Suppressor macrophage treated with lipopolysaccharide for 4 hours (primary cell): ENCODE measurements at regions not wholly inside any gene's neighbourhood (a gene's known extent, or its start where the extent isn't known, plus 50 kb on each side); places are given as distances from the start of the nearest gene placed in this dataset.
"Not testable (repeated sequence)": the region's sequence is repeated elsewhere in the genome, so short reads cannot be mapped to it uniquely, and the experiment has no call there.

ENCODE experiments used
- DNase-seq: peaks from one replicate; pipeline ENCODE4 v3.0.0-alpha.2; 2020

- no peak for DNase-seq
Measured at GRCh38 chr2:36035137-36035536, 320.4 kb upstream of the CRIM1 start.

DNA sequence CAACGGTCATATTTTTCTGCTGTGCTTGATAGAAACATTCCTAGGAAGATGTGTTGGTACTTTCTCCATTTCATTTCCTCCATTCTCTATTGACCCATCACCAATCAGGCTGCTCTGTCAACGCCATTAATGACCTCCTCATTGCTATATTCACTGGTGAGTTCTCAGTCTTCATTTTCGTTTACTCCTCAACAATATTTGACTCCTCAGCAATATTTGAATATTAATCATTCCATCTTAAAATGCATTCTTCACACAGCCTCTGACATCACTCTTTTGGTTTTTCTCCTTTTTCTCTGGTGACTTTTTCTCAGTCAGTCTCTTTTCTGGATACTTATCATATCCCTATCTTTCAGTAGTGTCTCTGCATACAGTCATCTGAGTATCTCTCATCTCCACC is 323.5 kb upstream of the CRIM1 start:
- DNase-seq: no peak

DNA sequence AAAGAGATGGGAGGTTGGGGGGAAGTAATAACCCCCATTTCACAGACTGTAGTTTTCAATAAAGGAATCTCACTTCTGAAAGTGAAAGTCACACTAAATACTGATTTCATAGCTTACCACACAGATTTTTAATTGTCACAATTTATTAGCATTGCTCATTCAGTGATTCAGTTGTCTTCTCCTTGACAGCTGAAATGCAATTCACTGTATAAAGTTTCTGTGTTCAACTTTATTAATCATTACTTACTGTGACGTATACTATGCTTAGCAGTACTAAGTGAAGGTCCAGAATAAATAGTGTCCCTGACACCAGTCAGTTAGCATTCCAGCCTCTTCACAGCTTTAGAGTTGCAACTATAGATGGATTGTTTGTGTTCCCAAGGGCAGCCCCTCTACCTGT is 324.1 kb upstream of the CRIM1 start:
- DNase-seq: no peak

DNA sequence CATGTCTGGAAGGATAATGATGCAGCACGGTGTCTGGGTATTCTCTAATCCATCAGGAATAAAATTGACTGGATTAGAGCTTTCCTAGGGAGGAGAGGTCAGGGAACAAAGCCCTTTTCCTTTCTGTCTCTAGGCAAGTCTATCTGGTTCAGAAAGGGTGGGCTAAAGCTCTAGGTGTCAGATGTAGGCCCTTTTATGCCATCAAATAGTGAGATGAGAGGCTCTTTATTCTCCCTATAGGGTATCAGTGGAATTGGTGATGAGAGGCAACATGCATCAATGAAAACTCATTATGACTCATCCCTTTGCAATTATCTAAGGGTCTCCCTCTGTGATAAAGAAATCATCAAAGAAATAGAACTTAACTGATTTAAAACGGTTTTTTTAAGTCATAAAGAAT is 328.0 kb upstream of the CRIM1 start:
- no peak for DNase-seq

DNA sequence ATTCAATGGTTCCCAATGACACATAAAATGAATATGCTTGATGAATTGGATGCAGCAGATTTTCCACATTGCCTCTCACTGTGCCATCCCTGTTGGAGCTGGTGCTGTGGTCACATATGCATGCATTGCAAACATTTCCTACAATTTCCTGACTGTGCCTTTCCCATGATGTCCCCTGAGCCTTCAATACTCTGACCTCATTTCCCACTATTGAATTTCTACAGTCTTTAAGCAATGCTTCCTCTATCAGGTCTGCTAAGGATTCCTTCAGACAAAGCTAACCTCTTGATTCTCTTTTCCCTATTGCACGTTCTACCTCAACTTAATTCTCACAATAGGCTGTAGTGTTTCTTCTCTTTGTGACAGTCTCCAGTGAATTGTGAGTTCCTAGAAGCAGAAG is 342.5 kb upstream of the CRIM1 start:
- DNase-seq: no peak

DNA sequence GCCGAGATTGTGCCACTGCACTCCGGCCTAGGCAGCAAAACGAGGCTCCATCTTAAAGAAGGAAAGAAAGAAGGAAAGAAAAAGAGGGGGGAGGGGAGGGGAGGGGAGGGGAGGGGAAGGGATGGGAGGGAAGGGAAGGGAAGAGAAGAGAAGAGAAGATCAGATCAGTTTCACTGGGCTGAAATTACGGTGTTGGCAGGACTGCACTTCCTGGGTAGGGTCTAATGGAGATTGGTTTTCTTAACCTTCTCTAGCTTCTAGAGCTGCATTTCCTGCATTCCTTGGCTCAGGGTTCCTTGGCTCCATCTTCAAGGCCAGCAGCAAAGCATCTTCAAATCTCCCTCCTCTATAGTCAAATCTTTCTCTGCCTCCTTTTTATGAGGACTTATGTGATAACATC is 349.1 kb upstream of the CRIM1 start:
- no peak for DNase-seq

GRCh38 chr2:36002941-36003340 is 352.6 kb upstream of the CRIM1 start:
- no peak for DNase-seq

GRCh38 chr2:35997488-35997887 is 358.1 kb upstream of the CRIM1 start:
- no peak for DNase-seq

- no peak for DNase-seq
Measured at GRCh38 chr2:35989503-35989902, 366.1 kb upstream of the CRIM1 start.

DNA sequence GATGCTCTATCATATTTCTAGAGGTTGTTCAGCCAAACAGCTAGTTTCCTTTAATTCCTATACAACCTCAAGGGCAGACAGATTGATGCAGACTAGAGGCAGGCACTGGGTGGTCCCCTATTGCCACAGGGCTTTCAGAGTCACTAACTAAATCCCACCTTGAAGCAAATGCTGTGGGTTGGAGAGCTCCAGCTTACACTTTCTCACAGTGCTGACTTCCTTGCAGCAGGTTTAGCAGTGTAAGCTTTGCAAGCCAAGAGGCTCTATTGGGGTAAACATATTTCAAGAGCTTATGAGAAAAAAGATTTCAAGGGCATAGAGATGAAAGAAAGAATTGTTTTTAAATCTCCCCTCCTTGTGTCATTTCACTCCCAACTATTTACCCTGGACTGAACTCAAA is 366.5 kb upstream of the CRIM1 start:
- DNase-seq: no peak

GRCh38 chr2:35986871-35987270 is 368.7 kb upstream of the CRIM1 start:
- no peak for DNase-seq

DNA sequence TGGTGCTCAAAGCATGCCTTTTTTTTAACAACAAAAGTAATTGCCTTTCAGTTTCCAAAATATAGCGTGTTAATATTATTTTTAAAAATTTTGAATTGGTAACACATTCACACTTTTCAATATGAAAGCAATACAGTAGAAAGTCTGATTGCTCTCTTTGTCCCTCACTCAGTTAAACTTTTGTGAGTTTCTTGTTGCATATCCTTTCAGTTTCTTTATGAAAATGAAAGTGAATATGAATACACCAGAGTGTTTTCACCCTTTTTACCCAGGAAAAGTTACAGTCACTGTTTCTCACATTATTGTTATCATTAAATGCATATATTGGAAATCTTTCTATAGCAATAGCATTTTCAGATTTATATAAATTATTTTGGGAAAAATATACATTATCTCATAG is 377.4 kb upstream of the CRIM1 start:
- DNase-seq: peak; percentile 10

- DNase-seq: no peak
Measured at GRCh38 chr2:35976611-35977010, 379.0 kb upstream of the CRIM1 start.

GRCh38 chr2:35973737-35974132 is 381.8 kb upstream of the CRIM1 start:
- DNase-seq: no peak

DNA sequence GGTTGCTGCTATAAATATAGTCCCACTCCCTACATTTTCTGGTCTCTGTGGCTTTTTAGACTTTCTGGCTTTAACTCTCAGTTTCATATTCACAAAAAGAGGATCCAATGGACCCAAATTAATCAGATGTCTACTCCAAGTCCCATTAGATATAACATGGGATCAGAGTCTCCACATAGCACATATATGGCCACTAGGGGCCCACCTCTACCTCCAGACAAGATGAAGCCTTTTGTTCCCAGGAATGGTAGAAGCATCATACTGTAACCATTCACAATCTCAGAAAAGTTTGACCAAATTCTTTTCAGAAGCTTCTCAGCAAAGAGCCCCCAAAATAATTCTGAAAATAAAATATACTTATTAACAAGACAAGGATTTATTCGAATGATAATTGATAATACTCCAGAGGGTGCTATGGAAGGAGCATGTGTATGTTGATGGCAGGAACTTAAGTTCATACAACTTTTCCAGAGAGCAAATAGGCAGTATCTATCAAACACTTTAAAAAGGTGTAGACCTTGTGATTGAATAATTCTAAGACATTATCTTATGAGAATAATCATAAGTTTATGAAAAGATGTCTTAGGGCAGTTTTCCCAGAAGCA is 382.3 kb upstream of the CRIM1 start:
- DNase-seq: peak; percentile 3

GRCh38 chr2:35963824-35964223 is 391.8 kb upstream of the CRIM1 start:
- no peak for DNase-seq

DNA sequence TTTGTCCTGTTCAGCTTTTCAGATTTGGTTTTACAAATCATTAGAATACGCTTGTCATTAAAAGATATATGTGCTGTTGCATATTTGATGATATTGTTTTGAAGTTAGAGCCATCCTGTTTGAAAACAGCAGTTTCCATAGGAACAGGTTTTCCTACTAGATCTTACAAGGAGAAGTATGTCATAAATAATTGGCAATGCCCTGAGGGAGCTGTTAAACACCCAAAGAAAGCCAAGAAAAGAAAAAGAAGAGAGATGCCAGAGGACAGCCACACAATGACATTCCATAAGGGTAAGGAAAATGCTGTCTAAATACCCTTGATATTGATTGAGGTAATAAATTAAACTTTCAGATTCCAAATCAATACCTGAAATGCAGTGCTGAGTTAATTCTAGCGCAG is 392.2 kb upstream of the CRIM1 start:
- DNase-seq: no peak

- DNase-seq: no peak
Measured at GRCh38 chr2:35962585-35963146, 392.9 kb upstream of the CRIM1 start.

GRCh38 chr2:35960596-35960995 is 395.0 kb upstream of the CRIM1 start:
- DNase-seq: no peak

GRCh38 chr2:35957053-35957452 is 398.5 kb upstream of the CRIM1 start:
- not testable (repeated sequence) for DNase-seq

DNA sequence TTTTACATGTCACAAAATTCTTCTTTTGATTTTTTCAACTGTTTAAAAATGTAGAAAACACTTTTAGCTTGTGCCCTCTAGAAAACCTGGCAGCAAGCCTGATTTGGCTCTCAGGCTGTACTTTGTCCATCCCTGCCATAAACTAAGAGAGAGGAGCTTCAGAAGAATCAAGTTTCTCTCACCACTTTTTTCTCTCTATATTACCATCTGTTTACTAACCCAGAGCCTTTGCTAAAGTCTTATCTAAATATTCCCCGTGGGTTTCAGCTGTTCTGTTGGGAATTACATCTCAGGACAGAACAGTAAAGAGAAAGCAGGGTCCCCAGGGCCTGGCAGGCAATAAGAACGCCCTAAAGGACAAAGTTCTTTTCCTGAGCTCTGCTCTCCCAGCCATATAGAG is 409.1 kb upstream of the CRIM1 start:
- no peak for DNase-seq

DNA sequence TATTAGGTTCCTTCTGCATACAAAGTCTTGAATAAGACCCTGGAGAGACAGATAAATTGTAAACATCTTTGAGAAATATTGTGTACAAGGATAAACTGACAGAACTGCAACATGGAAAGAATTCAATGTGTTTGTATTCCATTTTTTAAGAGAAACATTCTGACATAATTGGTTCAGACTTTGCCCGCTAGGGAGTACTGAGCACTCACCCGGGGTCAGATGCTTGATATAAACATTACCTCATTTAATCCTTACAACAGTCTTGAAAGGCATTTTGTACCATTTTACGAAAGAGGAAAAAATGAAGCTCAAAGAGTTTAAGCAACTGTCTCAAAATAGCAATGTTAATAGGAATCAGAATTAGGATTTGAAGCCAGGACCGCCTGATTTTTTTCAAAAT is 416.7 kb upstream of the CRIM1 start:
- DNase-seq: no peak

DNA sequence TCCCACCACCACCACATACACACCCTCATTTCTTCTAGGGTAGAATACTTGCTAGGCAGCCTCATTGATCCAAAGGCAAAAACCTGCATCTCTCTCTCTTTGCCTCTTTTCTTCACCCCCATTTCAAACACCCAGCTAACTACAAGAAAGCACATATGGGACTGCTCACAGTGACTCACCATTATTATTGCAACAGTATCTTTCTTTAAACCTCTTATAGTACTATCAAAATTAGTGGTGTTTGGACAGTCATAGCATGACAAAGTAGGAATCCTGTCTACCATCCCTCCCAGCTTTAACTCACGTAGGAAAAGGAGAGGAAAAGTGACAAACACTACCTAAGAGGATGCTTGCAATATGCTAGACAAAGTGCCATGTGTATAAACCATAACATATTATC is 422.5 kb upstream of the CRIM1 start:
- DNase-seq: no peak

DNA sequence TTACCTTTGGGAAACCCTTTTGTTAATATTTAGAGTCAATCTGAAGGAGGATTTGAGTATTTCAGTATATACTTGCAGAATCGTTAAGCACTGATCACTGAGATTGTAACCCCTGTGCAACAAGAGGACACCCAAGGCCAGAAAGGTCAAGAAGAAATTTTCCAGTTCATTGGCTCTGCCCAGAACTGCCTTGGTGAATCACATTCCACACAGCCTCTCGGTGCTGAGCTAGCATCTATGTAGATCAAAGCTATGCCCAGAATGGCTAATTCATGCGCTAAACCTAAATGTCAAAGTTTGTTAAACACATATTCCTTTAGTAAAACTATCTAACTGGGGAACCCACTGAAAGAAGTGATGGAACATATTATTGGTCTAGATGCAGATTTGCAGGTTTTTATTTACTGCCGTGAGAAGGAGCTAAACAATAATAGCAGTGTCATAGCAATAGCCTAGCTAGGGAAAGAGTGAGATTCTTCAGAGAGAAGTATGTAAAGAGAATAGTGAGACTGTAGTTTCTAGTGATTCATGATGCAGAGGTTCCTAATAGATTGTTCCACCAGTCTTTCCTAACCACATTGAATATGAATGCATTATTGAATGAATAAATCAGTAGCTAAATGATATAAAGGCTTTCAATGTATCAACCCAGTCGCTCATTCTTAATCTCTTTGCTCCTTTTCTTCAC is 423.2 kb upstream of the CRIM1 start:
- no peak for DNase-seq

DNA sequence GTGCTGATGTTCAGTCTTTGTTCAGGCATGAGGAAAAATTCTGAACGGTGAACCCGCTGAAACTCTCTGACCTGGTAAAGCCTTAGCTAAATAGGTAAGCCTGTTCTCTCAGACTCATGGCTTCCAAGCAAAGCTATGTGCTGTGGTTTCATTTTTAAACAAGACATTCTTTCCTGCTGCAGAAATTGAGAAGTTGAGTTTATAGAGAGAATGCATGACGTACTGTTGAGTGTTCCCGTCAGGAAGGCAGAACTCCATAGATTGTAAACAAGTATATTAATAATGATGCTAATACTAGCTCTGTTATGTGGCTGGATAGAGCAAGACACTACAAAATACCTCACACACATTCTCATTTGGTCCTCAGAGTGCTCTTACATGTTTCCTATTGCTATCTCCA is 424.0 kb upstream of the CRIM1 start:
- DNase-seq: no peak
